DND-41 (cell line): ENCODE measurements at regions not wholly inside any gene's neighbourhood (a gene's known extent, or its start where the extent isn't known, plus 50 kb on each side); places are given as distances from the start of the nearest gene placed in this dataset.

Experiments
- ATAC-seq: fragments of 200-7000 bp; cut with Tn5 transposase; 3 replicates; pipeline ENCODE4 v1.9.1; 2021; ENCODE audit warnings: low read depth; ENCODE audit not compliant: insufficient read depth
- DNase-seq: peaks from one replicate; pipeline ENCODE4 v3.0.0-alpha.2; 2020
- H2AFZ ChIP-seq: 2 replicates; pipeline ENCODE4 v1.6.0; 2012; ENCODE audit warnings: low read depth, low read length
- H3K27ac ChIP-seq: 2 replicates; pipeline ENCODE4 v1.5.1; 2012; ENCODE audit warnings: low read length, inconsistent platforms
- H3K27me3 ChIP-seq: fragments of 200-600 bp; sonication (generic); 2 replicates; pipeline ENCODE4 v1.6.0; 2012; ENCODE audit warnings: low read length, mild to moderate bottlenecking, inconsistent platforms; ENCODE audit not compliant: insufficient read depth, poor library complexity
- H3K36me3 ChIP-seq: 2 replicates; pipeline ENCODE4 v1.5.1; 2012; ENCODE audit warnings: low read length, inconsistent platforms; ENCODE audit not compliant: insufficient read depth
- H3K4me1 ChIP-seq: 2 replicates; pipeline ENCODE4 v1.5.1; 2012; ENCODE audit warnings: mild to moderate bottlenecking, low read length; ENCODE audit not compliant: insufficient read depth
- H3K4me2 ChIP-seq: 2 replicates; pipeline ENCODE4 v1.6.0; 2012; ENCODE audit warnings: mild to moderate bottlenecking, moderate library complexity, low read length, inconsistent platforms; ENCODE audit not compliant: insufficient read depth
- H3K4me3 ChIP-seq, 2 experiments: fragments of 200-600 bp in 1 of 2; shearing (Covaris generic) in 1 of 2; 2 replicates each; pipeline ENCODE4 v1.5.1; 2012 to 2016; ENCODE audit warnings: inconsistent platforms in 2 of 2, low read length in 2 of 2, mild to moderate bottlenecking in 2 of 2, low read depth in 1 of 2, moderate library complexity in 1 of 2
- H3K79me2 ChIP-seq: 2 replicates; pipeline ENCODE4 v1.6.0; 2012; ENCODE audit warnings: low read length, inconsistent platforms; ENCODE audit not compliant: insufficient read depth
- H3K9ac ChIP-seq: 2 replicates; pipeline ENCODE4 v1.6.0; 2012; ENCODE audit warnings: low read depth, mild to moderate bottlenecking, inconsistent platforms, low read length, moderate library complexity
- H3K9me3 ChIP-seq: 2 replicates; pipeline ENCODE4 v1.5.1; 2012; ENCODE audit warnings: low read length, moderate library complexity, mild to moderate bottlenecking, inconsistent platforms; ENCODE audit not compliant: insufficient read depth, severe bottlenecking
- H4K20me1 ChIP-seq: 2 replicates; pipeline ENCODE4 v1.6.0; 2012; ENCODE audit warnings: low read length; ENCODE audit not compliant: insufficient read depth
- CTCF ChIP-seq: IDR thresholded peaks from 2 replicates; pipeline ENCODE4 v1.5.1; 2012; ENCODE audit warnings: borderline replicate concordance, low read length, moderate library complexity, mild to moderate bottlenecking; ENCODE audit not compliant: poor library complexity, severe bottlenecking; ENCODE audit errors: extremely low read depth
- EZH2 ChIP-seq: IDR thresholded peaks from 3 replicates; pipeline ENCODE4 v1.6.1; 2012; ENCODE audit warnings: borderline replicate concordance, low read depth, mild to moderate bottlenecking, moderate library complexity, low read length, inconsistent platforms; ENCODE audit not compliant: severe bottlenecking

GRCh38 chr5:133685402-133686018, 73.2 kb upstream of the FSTL4 start:
- H3K9ac ChIP-seq = no peak overlapping the region
- H3K36me3 ChIP-seq = no peaks in the 10 kb centered on the region
- no peak for DNase-seq
- ATAC-seq = no peak
- no peak overlapping the region for H3K4me2 ChIP-seq
- TF ChIP-seq CTCF = no peak
- TF ChIP-seq EZH2 = no peak
- H3K4me3 ChIP-seq = no peak overlapping the region
- 0 out of 2 replicates have a peak, but pooled peaks cover 7% of the 10 kb centered on the region for H4K20me1 ChIP-seq
- no peaks in the 10 kb centered on the region for H3K9me3 ChIP-seq
- peaks cover 5% of the 10 kb centered on the region for H3K27me3 ChIP-seq
- H2AFZ ChIP-seq = no peak overlapping the region
- H3K4me1 ChIP-seq = no peaks in the 10 kb centered on the region
- H3K27ac ChIP-seq = no peak overlapping the region
- no peaks in the 10 kb centered on the region for H3K79me2 ChIP-seq

- TF ChIP-seq CTCF (no peak), EZH2 (no peak)
Measured at GRCh38 chr5:133683646-133684596, 71.6 kb upstream of the FSTL4 start.

GRCh38 chr5:133682451-133682850, 70.1 kb upstream of the FSTL4 start:
- H3K4me2 ChIP-seq = no peak overlapping the region
- H3K36me3 ChIP-seq = no peaks in the 10 kb centered on the region
- H3K9ac ChIP-seq = no peak overlapping the region
- no peaks in the 10 kb centered on the region for H3K4me1 ChIP-seq
- H2AFZ ChIP-seq = no peak overlapping the region
- no peak overlapping the region for H3K27ac ChIP-seq
- no peak for TF ChIP-seq CTCF
- ATAC-seq (no peak), DNase-seq (no peak)
- peaks cover 20% of the 10 kb centered on the region for H3K27me3 ChIP-seq
- H3K4me3 ChIP-seq = no peak overlapping the region
- no peaks in the 10 kb centered on the region for H3K9me3 ChIP-seq
- no peaks in the 10 kb centered on the region for H3K79me2 ChIP-seq
- H4K20me1 ChIP-seq = 0 out of 2 replicates have a peak, but pooled peaks cover 7% of the 10 kb centered on the region

More at GRCh38 chr5:133683646-133684596, 71.6 kb upstream of the FSTL4 start:
- Histone ChIP-seq H3K27ac (no peak overlapping the region), H3K79me2 (no peaks in the 10 kb centered on the region), H3K9ac (no peak overlapping the region), H3K4me1 (no peaks in the 10 kb centered on the region), H3K4me3 (no peak overlapping the region), H3K4me2 (no peak overlapping the region), H3K27me3 (peaks cover 12% of the 10 kb centered on the region), H3K36me3 (no peaks in the 10 kb centered on the region), H4K20me1 (0 out of 2 replicates have a peak, but pooled peaks cover 7% of the 10 kb centered on the region), H2AFZ (no peak overlapping the region), H3K9me3 (no peaks in the 10 kb centered on the region)
- DNase-seq = no peak
- no peak for ATAC-seq
